ENCODE measurements at regions not wholly inside any gene's neighbourhood (a gene's known extent, or its start where the extent isn't known, plus 50 kb on each side); places are given as distances from the start of the nearest gene placed in this dataset.

- TF ChIP-seq CTCF (IDR thresholded peaks at IDR 0.05) (no peak), EZH2 (IDR thresholded peaks at IDR 0.05; ENCODE audit: borderline replicate concordance, insufficient read depth, low read depth, low read length, poor library complexity, severe bottlenecking) (no peak)
Observed at GRCh38 chr2:2703172-2703571, 372.1 kb upstream of the MYT1L start.
